Vagina (tissue), 2 donors: ENCODE measurements at regions not wholly inside any gene's neighbourhood (a gene's known extent, or its start where the extent isn't known, plus 50 kb on each side); places are given as distances from the start of the nearest gene placed in this dataset.

Experiments used
- DNase-seq, 2 donors: peaks; one replicate each; pipeline ENCODE4 v3.0.0-alpha.2; 2017; ENCODE audit errors: extremely low spot score in 2 of 2
- H3K27ac ChIP-seq: fragments of 200-600 bp; sonication (generic); one replicate; pipeline ENCODE4 v1.5.1; 2019
- H3K27me3 ChIP-seq: fragments of 200-600 bp; sonication (generic); one replicate; pipeline ENCODE4 v1.5.1; 2019
- H3K36me3 ChIP-seq, 2 donors: fragments of 200-600 bp; sonication (generic); one replicate each; pipeline ENCODE4 v1.5.1; 2017 to 2019
- H3K4me1 ChIP-seq: fragments of 200-600 bp; sonication (generic); one replicate; pipeline ENCODE4 v1.5.1; 2019
- H3K4me3 ChIP-seq, 2 donors: fragments of 200-600 bp; sonication (generic); 1 replicate in 1 of 2; 2 replicates in 1 of 2; pipeline ENCODE4 v1.5.1; 2016 to 2019
- H3K9me3 ChIP-seq: fragments of 200-600 bp; sonication (generic); one replicate; pipeline ENCODE4 v1.5.1; 2019
- CTCF ChIP-seq, 3 experiments: fragments of 450-650 bp in 2 of 3; fragments of 200-600 bp in 1 of 3; sonication (generic) in 1 of 3; IDR thresholded peaks; one replicate each; pipeline ENCODE4 v1.5.1; 2017 to 2019; ENCODE audit warnings: antibody characterized with exemption in 3 of 3, mild to moderate bottlenecking in 2 of 3, moderate library complexity in 2 of 3
- POLR2A ChIP-seq, 2 donors: fragments of 450-650 bp; IDR thresholded peaks; one replicate each; pipeline ENCODE4 v1.6.1; 2017; ENCODE audit warnings: antibody characterized with exemption in 2 of 2, mild to moderate bottlenecking in 2 of 2, moderate library complexity in 2 of 2
- POLR2AphosphoS5 ChIP-seq, 2 donors: sonication (generic); formaldehyde crosslinking; IDR thresholded peaks; one replicate each; pipeline ENCODE4 v1.9.0; 2017; ENCODE audit warnings: antibody characterized with exemption in 2 of 2, mild to moderate bottlenecking in 2 of 2, low read depth in 1 of 2; ENCODE audit not compliant: insufficient read depth in 1 of 2
- intact Hi-C: fragments of 100-400 bp; cut with DNase I; formaldehyde crosslinking; loops from one replicate; pipeline ENCODE4 v1.15.1; 2023

- H3K27me3 ChIP-seq = no peaks in the 10 kb centered on the region
- no peak for DNase-seq
- no peak overlapping the region for H3K27ac ChIP-seq
- TF ChIP-seq POLR2A (IDR thresholded peaks at IDR 0.05) (no peak), CTCF (IDR thresholded peaks at IDR 0.05) (no peak), POLR2AphosphoS5 (IDR thresholded peaks at IDR 0.05; ENCODE audit: insufficient read depth in 1 of 2, low read depth in 1 of 2) (no peak)
- no peaks in the 10 kb centered on the region for H3K9me3 ChIP-seq
- no peaks in the 10 kb centered on the region for H3K36me3 ChIP-seq
- H3K4me3 ChIP-seq = no peak overlapping the region
- H3K4me1 ChIP-seq = no peaks in the 10 kb centered on the region
- intact Hi-C loops = no loop called here
Measured at GRCh38 chr13:79990048-79990447, 350.9 kb downstream of the SPRY2 start.

DNA sequence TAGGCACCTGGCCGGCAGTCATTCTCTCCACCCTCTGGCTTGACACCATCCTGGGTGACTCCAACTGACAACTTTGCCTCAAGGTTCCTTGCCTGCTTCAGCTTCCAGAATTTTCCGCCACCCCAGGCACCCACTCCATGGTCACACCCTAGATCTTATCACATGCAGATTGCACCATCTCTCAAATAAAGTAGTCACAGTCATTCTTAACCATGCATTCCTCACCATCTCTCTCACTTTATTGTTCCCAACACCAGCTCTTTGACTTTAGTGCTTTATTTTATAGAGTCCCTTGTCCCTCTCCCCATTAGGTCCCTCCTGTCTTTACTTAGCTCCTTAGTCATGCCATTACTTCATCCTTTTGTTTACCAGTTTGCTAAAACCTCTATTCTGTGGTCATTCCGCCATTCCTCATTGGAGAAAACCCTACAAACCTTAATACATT, 351.7 kb downstream of the SPRY2 start:
- no peaks in the 10 kb centered on the region for H3K36me3 ChIP-seq
- H3K9me3 ChIP-seq = no peaks in the 10 kb centered on the region
- H3K27me3 ChIP-seq = no peaks in the 10 kb centered on the region
- intact Hi-C loops = no loop called here
- TF ChIP-seq POLR2AphosphoS5 (IDR thresholded peaks at IDR 0.05; ENCODE audit: insufficient read depth in 1 of 2, low read depth in 1 of 2) (no peak), POLR2A (IDR thresholded peaks at IDR 0.05) (no peak), CTCF (IDR thresholded peaks at IDR 0.05) (no peak)
- no peak for DNase-seq
- no peak overlapping the region for H3K27ac ChIP-seq
- no peaks in the 10 kb centered on the region for H3K4me1 ChIP-seq
- H3K4me3 ChIP-seq = no peak overlapping the region

DNA sequence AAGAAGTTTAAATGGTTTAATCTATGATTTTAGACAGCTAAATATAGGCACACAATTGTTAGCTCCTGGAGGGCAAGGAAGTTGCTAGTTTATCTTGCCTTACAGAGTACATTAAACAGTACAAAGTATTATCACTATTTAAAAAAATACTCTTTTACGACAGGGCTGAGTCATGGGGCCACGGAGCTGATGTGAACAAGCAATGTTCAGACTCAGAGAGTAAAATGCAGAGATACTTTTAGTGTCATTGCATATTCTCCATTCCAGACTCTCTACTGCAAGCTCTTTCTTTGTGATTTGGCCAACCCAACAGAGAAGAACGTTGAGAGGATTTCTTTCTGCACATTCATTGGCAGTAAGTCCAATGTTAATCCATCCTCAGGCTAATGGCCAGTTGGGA, 352.4 kb downstream of the SPRY2 start:
- no peaks in the 10 kb centered on the region for H3K4me1 ChIP-seq
- no peaks in the 10 kb centered on the region for H3K9me3 ChIP-seq
- intact Hi-C loops = no loop called here
- no peak for TF ChIP-seq POLR2A (IDR thresholded peaks at IDR 0.05)
- TF ChIP-seq CTCF (IDR thresholded peaks at IDR 0.05) = no peak
- TF ChIP-seq POLR2AphosphoS5 (IDR thresholded peaks at IDR 0.05; ENCODE audit: insufficient read depth in 1 of 2, low read depth in 1 of 2) = no peak
- H3K4me3 ChIP-seq = no peak overlapping the region
- DNase-seq = no peak
- H3K27ac ChIP-seq = no peak overlapping the region
- no peaks in the 10 kb centered on the region for H3K27me3 ChIP-seq
- H3K36me3 ChIP-seq = no peaks in the 10 kb centered on the region

GRCh38 chr13:79987761-79988160, 353.2 kb downstream of the SPRY2 start:
- Histone ChIP-seq H3K27me3 (no peaks in the 10 kb centered on the region), H3K4me3 (no peak overlapping the region), H3K27ac (no peak overlapping the region), H3K9me3 (no peaks in the 10 kb centered on the region), H3K36me3 (no peaks in the 10 kb centered on the region), H3K4me1 (no peaks in the 10 kb centered on the region)
- intact Hi-C loops = no loop called here
- DNase-seq = no peak
- no peak for TF ChIP-seq CTCF (IDR thresholded peaks at IDR 0.05)
- TF ChIP-seq POLR2AphosphoS5 (IDR thresholded peaks at IDR 0.05; ENCODE audit: insufficient read depth in 1 of 2, low read depth in 1 of 2) = no peak
- no peak for TF ChIP-seq POLR2A (IDR thresholded peaks at IDR 0.05)

DNA sequence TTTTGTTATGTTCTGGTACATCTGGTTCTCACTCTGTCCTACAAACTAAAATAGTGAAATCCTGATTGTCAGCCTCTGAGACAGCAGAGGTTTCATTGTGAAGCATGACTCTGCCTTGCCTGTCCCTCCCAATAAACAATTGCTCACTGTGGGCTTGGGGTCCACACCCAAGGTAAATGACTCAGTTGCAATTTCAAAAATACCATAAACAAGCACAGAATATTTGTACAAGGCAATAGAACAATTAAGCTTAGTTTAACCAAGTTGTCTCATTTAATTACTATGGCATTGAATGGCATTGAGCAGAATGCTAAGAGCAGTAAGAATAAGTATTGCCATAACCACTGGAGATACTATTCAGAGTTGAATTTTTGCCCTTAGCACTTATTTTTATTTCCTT, 353.6 kb downstream of the SPRY2 start:
- no peaks in the 10 kb centered on the region for H3K9me3 ChIP-seq
- no peaks in the 10 kb centered on the region for H3K27me3 ChIP-seq
- H3K4me1 ChIP-seq = no peaks in the 10 kb centered on the region
- no peak for DNase-seq
- H3K4me3 ChIP-seq = no peak overlapping the region
- no peak overlapping the region for H3K27ac ChIP-seq
- no peaks in the 10 kb centered on the region for H3K36me3 ChIP-seq
- intact Hi-C loops = no loop called here
- no peak for TF ChIP-seq POLR2AphosphoS5 (IDR thresholded peaks at IDR 0.05; ENCODE audit: insufficient read depth in 1 of 2, low read depth in 1 of 2)
- no peak for TF ChIP-seq CTCF (IDR thresholded peaks at IDR 0.05)
- TF ChIP-seq POLR2A (IDR thresholded peaks at IDR 0.05) = no peak
